GM12878 (cell line): ENCODE measurements at regions not wholly inside any gene's neighbourhood (a gene's known extent, or its start where the extent isn't known, plus 50 kb on each side); places are given as distances from the start of the nearest gene placed in this dataset.

ENCODE experiments used
- ATF7 ChIP-seq: fragments of 450-650 bp; IDR thresholded peaks from 2 replicates; pipeline ENCODE4 v1.6.1; 2016; ENCODE audit warnings: low read depth, mild to moderate bottlenecking
- CBX5 ChIP-seq: sonication (generic); IDR thresholded peaks from 2 replicates; pipeline ENCODE4 v1.6.1; 2016; ENCODE audit warnings: low read depth, moderate library complexity, mild to moderate bottlenecking, inconsistent platforms
- CREM ChIP-seq: IDR thresholded peaks from 2 replicates; pipeline ENCODE4 v1.6.1; 2014; ENCODE audit warnings: antibody characterized with exemption, low read depth
- FOXK2 ChIP-seq: fragments of 450-650 bp; IDR thresholded peaks from 2 replicates; pipeline ENCODE4 v1.6.1; 2017; ENCODE audit warnings: mild to moderate bottlenecking, moderate library complexity
- IKZF1 ChIP-seq: fragments of 450-650 bp; conservative IDR thresholded peaks from 2 replicates; pipeline ENCODE4 v1.6.1; 2017; ENCODE audit warnings: antibody characterized with exemption, mild to moderate bottlenecking
- JUNB ChIP-seq: IDR thresholded peaks from 2 replicates; pipeline ENCODE4 v1.6.1; 2016; ENCODE audit warnings: antibody characterized with exemption, mild to moderate bottlenecking
- MTA2 ChIP-seq: fragments of 450-650 bp; IDR thresholded peaks from 2 replicates; pipeline ENCODE4 v1.6.1; 2016; ENCODE audit warnings: low read depth, mild to moderate bottlenecking, moderate library complexity
- NBN ChIP-seq: fragments of 450-650 bp; IDR thresholded peaks from 2 replicates; pipeline ENCODE4 v1.6.1; 2016
- NR2C2 ChIP-seq: IDR thresholded peaks from 2 replicates; pipeline ENCODE4 v1.6.1; 2011; ENCODE audit warnings: borderline replicate concordance, low read depth; ENCODE audit not compliant: control insufficient read depth, insufficient read length
- POU2F2 ChIP-seq: IDR thresholded peaks from 3 replicates; pipeline ENCODE4 v1.6.1; 2011; ENCODE audit warnings: low read depth, mild to moderate bottlenecking, low read length, borderline replicate concordance
- RAD51 ChIP-seq: fragments of 450-650 bp; IDR thresholded peaks from 2 replicates; pipeline ENCODE4 v1.6.1; 2016; ENCODE audit warnings: moderate library complexity, mild to moderate bottlenecking, inconsistent platforms
- RUNX3 ChIP-seq: IDR thresholded peaks from 2 replicates; pipeline ENCODE4 v1.6.1; 2012; ENCODE audit warnings: low read length, inconsistent platforms
- SMC3 ChIP-seq: IDR thresholded peaks from 2 replicates; pipeline ENCODE4 v1.6.1; 2011; ENCODE audit warnings: low read length, improper control_type of control experiment, borderline replicate concordance
- SPI1 ChIP-seq: IDR thresholded peaks from 2 replicates; pipeline ENCODE4 v1.6.1; 2011; ENCODE audit warnings: low read depth, mild to moderate bottlenecking, low read length, moderate library complexity, borderline replicate concordance; ENCODE audit not compliant: insufficient read depth
- SREBF2 ChIP-seq: IDR thresholded peaks from 2 replicates; pipeline ENCODE4 v1.6.1; 2012; ENCODE audit warnings: mild to moderate bottlenecking, low read length
- ZNF24 ChIP-seq: fragments of 450-650 bp; IDR thresholded peaks from 2 replicates; pipeline ENCODE4 v1.6.1; 2017; ENCODE audit warnings: antibody characterized with exemption, mild to moderate bottlenecking
- TF ChIP-seq, protein P1 (sequence below): fragments of 450-650 bp; IDR thresholded peaks from 2 replicates; pipeline ENCODE4 v1.6.1; 2018; ENCODE audit warnings: borderline replicate concordance, mild to moderate bottlenecking; ENCODE audit not compliant: partially characterized antibody
- TF ChIP-seq, protein P2 (sequence below): fragments of 450-650 bp; IDR thresholded peaks from 2 replicates; pipeline ENCODE4 v1.6.1; 2017; ENCODE audit warnings: mild to moderate bottlenecking, low read depth, inconsistent platforms; ENCODE audit not compliant: poor library complexity, severe bottlenecking
- TF ChIP-seq, protein P3 (sequence below): IDR thresholded peaks from 2 replicates; pipeline ENCODE4 v1.6.1; 2011; ENCODE audit warnings: low read depth, low read length, improper control_type of control experiment, borderline replicate concordance

DNA sequence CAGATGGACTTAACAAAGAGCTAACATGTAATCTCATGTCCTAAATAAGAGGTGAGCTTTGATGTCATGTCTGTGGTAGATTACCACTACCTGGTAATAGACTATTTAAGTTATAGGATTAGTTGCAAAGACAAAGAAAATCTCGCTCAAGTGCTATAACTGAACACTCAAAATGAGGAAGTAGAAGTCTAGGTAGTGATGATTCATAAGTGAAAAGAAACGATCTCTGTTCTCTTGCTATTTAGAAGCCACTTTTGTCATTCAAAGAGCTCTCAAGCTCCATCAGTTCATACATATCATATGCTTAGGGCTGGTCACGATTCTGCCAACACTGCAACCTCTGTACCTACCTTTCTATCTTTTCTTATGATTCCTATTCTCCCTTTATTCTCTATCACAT is 110.9 kb downstream of the EDEM1 start (continued):
- 0 out of 3 replicates have a peak, but pooled peaks have one; percentile 11 for TF ChIP-seq POU2F2
- peak; percentile 11; the same call in 1 of the 2 replicates for TF ChIP-seq SMC3
- TF ChIP-seq ZNF24: peak; percentile 81; the same call in 1 of the 2 replicates
- peak; percentile 33 for TF ChIP-seq IKZF1
- TF ChIP-seq RAD51: peak; percentile 46; the same call in 1 of the 2 replicates
- TF ChIP-seq FOXK2: no peak
- peak; percentile 91 for TF ChIP-seq MTA2
- peak; percentile 88 for TF ChIP-seq SPI1
- TF ChIP-seq NBN: peak; percentile 66; the same call in 1 of the 2 replicates
- peak; percentile 79 for TF ChIP-seq CREM
- no peak for TF ChIP-seq SREBF2
- peak; percentile 74; the same call in 1 of the 2 replicates for TF ChIP-seq CBX5
- TF ChIP-seq ATF7: peak; percentile 92
- peak; percentile 72 for TF ChIP-seq RUNX3
- TF ChIP-seq, protein P1, sequence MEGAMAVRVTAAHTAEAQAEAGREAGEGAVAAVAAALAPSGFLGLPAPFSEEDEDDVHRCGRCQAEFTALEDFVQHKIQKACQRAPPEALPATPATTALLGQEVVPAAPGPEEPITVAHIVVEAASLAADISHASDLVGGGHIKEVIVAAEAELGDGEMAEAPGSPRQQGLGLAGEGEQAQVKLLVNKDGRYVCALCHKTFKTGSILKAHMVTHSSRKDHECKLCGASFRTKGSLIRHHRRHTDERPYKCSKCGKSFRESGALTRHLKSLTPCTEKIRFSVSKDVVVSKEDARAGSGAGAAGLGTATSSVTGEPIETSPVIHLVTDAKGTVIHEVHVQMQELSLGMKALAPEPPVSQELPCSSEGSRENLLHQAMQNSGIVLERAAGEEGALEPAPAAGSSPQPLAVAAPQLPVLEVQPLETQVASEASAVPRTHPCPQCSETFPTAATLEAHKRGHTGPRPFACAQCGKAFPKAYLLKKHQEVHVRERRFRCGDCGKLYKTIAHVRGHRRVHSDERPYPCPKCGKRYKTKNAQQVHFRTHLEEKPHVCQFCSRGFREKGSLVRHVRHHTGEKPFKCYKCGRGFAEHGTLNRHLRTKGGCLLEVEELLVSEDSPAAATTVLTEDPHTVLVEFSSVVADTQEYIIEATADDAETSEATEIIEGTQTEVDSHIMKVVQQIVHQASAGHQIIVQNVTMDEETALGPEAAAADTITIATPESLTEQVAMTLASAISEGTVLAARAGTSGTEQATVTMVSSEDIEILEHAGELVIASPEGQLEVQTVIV: no peak
- no peak for TF ChIP-seq NR2C2
- TF ChIP-seq JUNB: peak; percentile 82
- TF ChIP-seq, protein P2, sequence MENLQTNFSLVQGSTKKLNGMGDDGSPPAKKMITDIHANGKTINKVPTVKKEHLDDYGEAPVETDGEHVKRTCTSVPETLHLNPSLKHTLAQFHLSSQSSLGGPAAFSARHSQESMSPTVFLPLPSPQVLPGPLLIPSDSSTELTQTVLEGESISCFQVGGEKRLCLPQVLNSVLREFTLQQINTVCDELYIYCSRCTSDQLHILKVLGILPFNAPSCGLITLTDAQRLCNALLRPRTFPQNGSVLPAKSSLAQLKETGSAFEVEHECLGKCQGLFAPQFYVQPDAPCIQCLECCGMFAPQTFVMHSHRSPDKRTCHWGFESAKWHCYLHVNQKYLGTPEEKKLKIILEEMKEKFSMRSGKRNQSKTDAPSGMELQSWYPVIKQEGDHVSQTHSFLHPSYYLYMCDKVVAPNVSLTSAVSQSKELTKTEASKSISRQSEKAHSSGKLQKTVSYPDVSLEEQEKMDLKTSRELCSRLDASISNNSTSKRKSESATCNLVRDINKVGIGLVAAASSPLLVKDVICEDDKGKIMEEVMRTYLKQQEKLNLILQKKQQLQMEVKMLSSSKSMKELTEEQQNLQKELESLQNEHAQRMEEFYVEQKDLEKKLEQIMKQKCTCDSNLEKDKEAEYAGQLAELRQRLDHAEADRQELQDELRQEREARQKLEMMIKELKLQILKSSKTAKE: peak; percentile 91
- TF ChIP-seq, protein P3, sequence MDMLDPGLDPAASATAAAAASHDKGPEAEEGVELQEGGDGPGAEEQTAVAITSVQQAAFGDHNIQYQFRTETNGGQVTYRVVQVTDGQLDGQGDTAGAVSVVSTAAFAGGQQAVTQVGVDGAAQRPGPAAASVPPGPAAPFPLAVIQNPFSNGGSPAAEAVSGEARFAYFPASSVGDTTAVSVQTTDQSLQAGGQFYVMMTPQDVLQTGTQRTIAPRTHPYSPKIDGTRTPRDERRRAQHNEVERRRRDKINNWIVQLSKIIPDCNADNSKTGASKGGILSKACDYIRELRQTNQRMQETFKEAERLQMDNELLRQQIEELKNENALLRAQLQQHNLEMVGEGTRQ: no peak
